ENCODE measurements at regions not wholly inside any gene's neighbourhood (a gene's known extent, or its start where the extent isn't known, plus 50 kb on each side); places are given as distances from the start of the nearest gene placed in this dataset.

DNA sequence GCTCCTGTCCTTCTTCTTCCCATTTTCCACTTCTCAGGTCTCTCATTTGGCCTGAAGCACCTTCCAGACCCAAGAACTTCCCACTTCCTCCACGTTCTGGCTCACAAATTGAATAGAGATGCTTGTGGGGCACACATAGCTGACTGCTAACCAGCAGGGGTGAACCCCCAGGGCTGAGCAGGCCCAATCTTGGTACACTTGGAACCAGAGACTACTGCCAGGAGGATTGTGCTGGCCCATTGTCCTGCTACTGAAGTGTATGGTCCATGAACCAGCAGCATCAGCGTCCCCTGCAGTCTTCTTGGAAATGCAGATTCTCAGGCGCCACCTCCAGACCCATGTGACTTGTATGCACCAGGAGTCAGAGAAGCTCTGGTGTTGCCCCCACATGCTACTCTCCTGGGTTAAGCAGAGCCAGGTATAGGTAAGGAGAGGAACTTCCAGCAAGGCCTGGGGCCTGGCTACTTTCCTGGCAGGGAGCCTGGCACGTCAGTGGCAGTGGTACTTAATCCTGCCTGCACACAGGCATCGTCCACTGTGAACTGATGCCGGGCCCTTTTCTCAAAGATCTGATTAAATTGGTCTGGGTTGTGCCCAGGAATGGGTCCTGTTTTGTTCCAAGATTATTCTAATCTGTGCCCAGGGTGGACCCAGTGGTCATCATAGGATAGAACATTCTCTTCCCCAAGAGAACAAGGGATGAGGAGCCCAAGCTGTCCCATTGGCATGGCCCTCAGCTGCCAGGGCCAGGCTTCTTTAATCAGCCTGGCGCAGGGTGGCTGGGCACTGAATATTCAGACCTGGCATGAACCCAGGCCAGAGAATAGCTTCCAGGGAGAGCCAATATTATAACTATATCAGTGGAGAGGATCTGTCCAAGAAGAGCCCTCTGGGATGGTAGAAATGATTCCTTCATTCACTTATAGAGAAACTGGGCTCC is 248.7 kb downstream of the SOX11 start:
- TF ChIP-seq CHD1 (IDR thresholded peaks at IDR 0.05; ENCODE audit: low read depth, low read length): no peak
- TF ChIP-seq NRF1 (IDR thresholded peaks at IDR 0.05; ENCODE audit: low read depth, low read length): no peak
- no peaks in the 10 kb centered on the region for H3K9me3 ChIP-seq (ENCODE audit: insufficient read depth in 2 of 2, low read depth in 1 of 2, low read length in 1 of 2)
- no peak overlapping the region for H3K18ac ChIP-seq (ENCODE audit: extremely low read depth, low read length)
- H2BK12ac ChIP-seq (ENCODE audit: low read depth, low read length): peak overlapping the region; percentile 39; the same call in 1 of the 2 replicates
- H4K5ac ChIP-seq (ENCODE audit: insufficient read length, low read depth, low read length): no peak overlapping the region
- no peak overlapping the region for H3K4me2 ChIP-seq (ENCODE audit: insufficient read depth in 1 of 2, low read depth in 2 of 2, low read length in 2 of 2)
- WGBS, 2 experiments (ENCODE audit: extremely low coverage in 1 of 2, insufficient coverage in 1 of 2, insufficient read length in 1 of 2, insufficient replicate concordance in 2 of 2, low coverage in 1 of 2, low lambda C conversion rate in 2 of 2, missing lambda C conversion rate in 1 of 2): 93% methylated on average over 7 of the region's 7 CpGs; no CpG with 5 or more reads in 1 of the 2 experiments
- H3K23ac ChIP-seq (ENCODE audit: insufficient read length): no peak overlapping the region
- H4K8ac ChIP-seq (ENCODE audit: extremely low read depth, insufficient read depth, low read length): no peak overlapping the region
- H2BK5ac ChIP-seq (ENCODE audit: low read depth, low read length): no peak overlapping the region
- H2BK120ac ChIP-seq (replicated peaks; ENCODE audit: low read depth, low read length): no peak overlapping the region
- no peaks in the 10 kb centered on the region for H3K79me2 ChIP-seq (ENCODE audit: control insufficient read depth in 1 of 2, insufficient read depth in 2 of 2, low read length in 2 of 2)
- H4K91ac ChIP-seq (replicated peaks; ENCODE audit: insufficient read length, low read length): peak overlapping the region; percentile 13
- no peaks in the 10 kb centered on the region for H3K36me3 ChIP-seq (ENCODE audit: control insufficient read depth in 2 of 4, insufficient read depth in 4 of 4, low read length in 3 of 4)
- H2BK20ac ChIP-seq (ENCODE audit: low read length): no peak overlapping the region
- ChIA-PET POLR2A (ENCODE audit: partially characterized antibody) (no interaction called here), CTCF (ENCODE audit: partially characterized antibody) (interaction anchor here (1.0 kb wide), 1 partner anchor 25 kb away, joined by 3 read pairs; no protein-coding TSS in a partner anchor)
- no peaks in the 10 kb centered on the region for H3K79me1 ChIP-seq (ENCODE audit: low read depth, low read length)
- H2BK15ac ChIP-seq (ENCODE audit: low read length): no peak overlapping the region
- no peak overlapping the region for H3K56ac ChIP-seq (replicated peaks; ENCODE audit: insufficient read length, low read depth, low read length)
- FAIRE-seq (no peak), DNase-seq (ENCODE audit: low read depth in 1 of 2, low spot score in 2 of 2) (no peak)
- H3K4me1 ChIP-seq (replicated peaks in 1 of 4; ENCODE audit: control insufficient read depth in 3 of 4, insufficient read depth in 4 of 4, low read length in 3 of 4): peaks cover 0 to 13% (median 7%) of the 10 kb centered on the region in 4 experiments; a peak in 6 of 7 replicates
- no peak overlapping the region for H3K9ac ChIP-seq (replicated peaks in 1 of 4; ENCODE audit: extremely low read depth in 1 of 4, low read depth in 3 of 4, low read length in 3 of 4)
- no peak overlapping the region for H3K14ac ChIP-seq (ENCODE audit: insufficient read length)
- no peaks in the 10 kb centered on the region; a peak in 1 of 7 replicates for H3K27me3 ChIP-seq (replicated peaks in 1 of 4; ENCODE audit: control insufficient read depth in 3 of 4, extremely low read depth in 1 of 4, insufficient read depth in 3 of 4, low read length in 3 of 4)
- H4K20me1 ChIP-seq (replicated peaks in 1 of 2; ENCODE audit: control insufficient read depth in 1 of 2, insufficient read depth in 2 of 2, low read length in 2 of 2): no peaks in the 10 kb centered on the region
- H3K4me3 ChIP-seq (ENCODE audit: extremely low read depth in 1 of 4, insufficient read depth in 2 of 4, low read depth in 3 of 4, low read length in 4 of 4): no peak overlapping the region
- H2AK5ac ChIP-seq (ENCODE audit: low read depth, low read length): no peak overlapping the region
- H3K4ac ChIP-seq (replicated peaks; ENCODE audit: insufficient read length, low read depth, low read length): no peak overlapping the region
- no peaks in the 10 kb centered on the region for H3K23me2 ChIP-seq (ENCODE audit: low read depth, low read length)
- no peak overlapping the region for H2AFZ ChIP-seq (ENCODE audit: low read length)
- no peak overlapping the region for H3K27ac ChIP-seq (ENCODE audit: low read depth, low read length)

Measured in H1 (cell line).